ENCODE measurements at regions not wholly inside any gene's neighbourhood (a gene's known extent, or its start where the extent isn't known, plus 50 kb on each side); places are given as distances from the start of the nearest gene placed in this dataset.

- DNase-seq = no peak
- CTCF ChIA-PET = interaction anchor here (1.3 kb wide), 1 partner anchor 41 kb away, joined by 3 read pairs; no protein-coding TSS in a partner anchor
These were observed 81.0 kb upstream of the BCL11A start for GRCh38 chr2:60634438-60634837.

GRCh38 chr2:60641811-60642788, 88.6 kb upstream of the BCL11A start:
- no peak overlapping the region for H3K4me3 Mint-ChIP-seq
- no peaks in the 10 kb centered on the region for H3K9me3 Mint-ChIP-seq
- H3K4me1 Mint-ChIP-seq = no peaks in the 10 kb centered on the region
- H3K27me3 Mint-ChIP-seq = peaks cover 5% of the 10 kb centered on the region
- peak; percentile 29 for DNase-seq
- H3K27ac Mint-ChIP-seq = no peak overlapping the region
- CTCF ChIA-PET = interaction anchor here (1.0 to 4.3 kb wide), 5 partner anchors 13 to 336 kb away, joined by 3 to 18 read pairs (median 3); no protein-coding TSS in a partner anchor
- no peaks in the 10 kb centered on the region for H3K36me3 Mint-ChIP-seq

More at GRCh38 chr2:60634438-60634837, 81.0 kb upstream of the BCL11A start:
- H3K4me1 Mint-ChIP-seq = no peaks in the 10 kb centered on the region
- no peak overlapping the region for H3K27ac Mint-ChIP-seq
- H3K36me3 Mint-ChIP-seq = no peaks in the 10 kb centered on the region
- no peaks in the 10 kb centered on the region for H3K9me3 Mint-ChIP-seq
- peaks cover 11% of the 10 kb centered on the region for H3K27me3 Mint-ChIP-seq
- H3K4me3 Mint-ChIP-seq = no peak overlapping the region

- H3K4me1 Mint-ChIP-seq = no peaks in the 10 kb centered on the region
- no peak overlapping the region for H3K27ac Mint-ChIP-seq
- no peak for DNase-seq
- CTCF ChIA-PET = interaction anchor here (0.9 to 4.3 kb wide), 5 partner anchors 8 to 74 kb away, joined by 3 to 18 read pairs (median 3); no protein-coding TSS in a partner anchor
- H3K9me3 Mint-ChIP-seq = no peaks in the 10 kb centered on the region
- no peaks in the 10 kb centered on the region for H3K36me3 Mint-ChIP-seq
- H3K27me3 Mint-ChIP-seq = peaks cover 5% of the 10 kb centered on the region
- no peak overlapping the region for H3K4me3 Mint-ChIP-seq
These were observed 90.3 kb upstream of the BCL11A start for GRCh38 chr2:60643747-60644146.

- H3K4me1 Mint-ChIP-seq = no peaks in the 10 kb centered on the region
- H3K27me3 Mint-ChIP-seq = peaks cover 5% of the 10 kb centered on the region
- CTCF ChIA-PET = interaction anchor here (4.3 kb wide), 1 partner anchor 30 kb away, joined by 18 read pairs; no protein-coding TSS in a partner anchor
- H3K36me3 Mint-ChIP-seq = no peaks in the 10 kb centered on the region
- no peak overlapping the region for H3K27ac Mint-ChIP-seq
- H3K4me3 Mint-ChIP-seq = no peak overlapping the region
- no peak for DNase-seq
- H3K9me3 Mint-ChIP-seq = no peaks in the 10 kb centered on the region
These were observed 91.5 kb upstream of the BCL11A start for GRCh38 chr2:60644951-60645350.

GRCh38 chr2:60648191-60648590, 94.7 kb upstream of the BCL11A start:
- Mint-ChIP-seq H3K4me1 (no peaks in the 10 kb centered on the region), H3K27me3 (no peaks in the 10 kb centered on the region), H3K4me3 (no peak overlapping the region), H3K9me3 (no peaks in the 10 kb centered on the region), H3K27ac (no peak overlapping the region), H3K36me3 (no peaks in the 10 kb centered on the region)
- CTCF ChIA-PET = interaction anchor here (1.2 kb wide), 1 partner anchor 351 kb away, joined by 6 read pairs; no protein-coding TSS in a partner anchor
- DNase-seq = no peak

GRCh38 chr2:60649721-60650120, 96.3 kb upstream of the BCL11A start:
- no peaks in the 10 kb centered on the region for H3K4me1 Mint-ChIP-seq
- H3K9me3 Mint-ChIP-seq = no peaks in the 10 kb centered on the region
- H3K27ac Mint-ChIP-seq = no peak overlapping the region
- no peaks in the 10 kb centered on the region for H3K36me3 Mint-ChIP-seq
- H3K4me3 Mint-ChIP-seq = no peak overlapping the region
- H3K27me3 Mint-ChIP-seq = peaks cover 5% of the 10 kb centered on the region
- CTCF ChIA-PET = interaction anchor here (1.5 kb wide), 1 partner anchor 25 kb away, joined by 3 read pairs; no protein-coding TSS in a partner anchor
- DNase-seq = no peak

GRCh38 chr2:60652832-60653340, 99.4 kb upstream of the BCL11A start:
- H3K27me3 Mint-ChIP-seq = peaks cover 5% of the 10 kb centered on the region
- H3K36me3 Mint-ChIP-seq = no peaks in the 10 kb centered on the region
- CTCF ChIA-PET = interaction anchor here (1.1 kb wide), 1 partner anchor 9 kb away, joined by 3 read pairs; no protein-coding TSS in a partner anchor
- no peak overlapping the region for H3K27ac Mint-ChIP-seq
- no peak overlapping the region for H3K4me3 Mint-ChIP-seq
- H3K9me3 Mint-ChIP-seq = no peaks in the 10 kb centered on the region
- H3K4me1 Mint-ChIP-seq = no peaks in the 10 kb centered on the region
- DNase-seq = no peak

- DNase-seq = no peak
- Mint-ChIP-seq H3K4me1 (no peaks in the 10 kb centered on the region), H3K36me3 (no peaks in the 10 kb centered on the region), H3K27ac (no peak overlapping the region), H3K9me3 (no peaks in the 10 kb centered on the region), H3K27me3 (peaks cover 19% of the 10 kb centered on the region), H3K4me3 (no peak overlapping the region)
- CTCF ChIA-PET = interaction anchor here (1.3 kb wide), 1 partner anchor 15 kb away, joined by 5 read pairs; no protein-coding TSS in a partner anchor
These were observed 98.4 kb upstream of the PAPOLG start for GRCh38 chr2:60657673-60658072.

GRCh38 chr2:60659026-60659425, 97.0 kb upstream of the PAPOLG start:
- H3K36me3 Mint-ChIP-seq = no peaks in the 10 kb centered on the region
- H3K9me3 Mint-ChIP-seq = no peaks in the 10 kb centered on the region
- H3K4me1 Mint-ChIP-seq = no peaks in the 10 kb centered on the region
- CTCF ChIA-PET = interaction anchor here (1.4 kb wide), 1 partner anchor 16 kb away, joined by 3 read pairs; no protein-coding TSS in a partner anchor
- no peak overlapping the region for H3K27ac Mint-ChIP-seq
- no peak overlapping the region for H3K4me3 Mint-ChIP-seq
- no peak for DNase-seq
- H3K27me3 Mint-ChIP-seq = peaks cover 15% of the 10 kb centered on the region

- Mint-ChIP-seq H3K27me3 (peaks cover 14% of the 10 kb centered on the region), H3K4me3 (no peak overlapping the region), H3K4me1 (no peaks in the 10 kb centered on the region), H3K36me3 (no peaks in the 10 kb centered on the region), H3K9me3 (no peaks in the 10 kb centered on the region), H3K27ac (no peak overlapping the region)
- CTCF ChIA-PET = no interaction called here
- no peak for DNase-seq
These were observed 94.9 kb upstream of the PAPOLG start for GRCh38 chr2:60661073-60661738.

GRCh38 chr2:60662781-60663180, 93.3 kb upstream of the PAPOLG start:
- DNase-seq = no peak
- peaks cover 14% of the 10 kb centered on the region for H3K27me3 Mint-ChIP-seq
- H3K4me1 Mint-ChIP-seq = no peaks in the 10 kb centered on the region
- no peaks in the 10 kb centered on the region for H3K9me3 Mint-ChIP-seq
- H3K27ac Mint-ChIP-seq = no peak overlapping the region
- CTCF ChIA-PET = no interaction called here
- no peak overlapping the region for H3K4me3 Mint-ChIP-seq
- no peaks in the 10 kb centered on the region for H3K36me3 Mint-ChIP-seq

- CTCF ChIA-PET = interaction anchor here (0.6 to 1.7 kb wide), 4 partner anchors 10 to 111 kb away, joined by 3 to 4 read pairs (median 4); no protein-coding TSS in a partner anchor
- no peak for DNase-seq
- Mint-ChIP-seq H3K4me1 (no peaks in the 10 kb centered on the region), H3K9me3 (no peaks in the 10 kb centered on the region), H3K36me3 (no peaks in the 10 kb centered on the region), H3K27me3 (peaks cover 8% of the 10 kb centered on the region), H3K27ac (no peak overlapping the region), H3K4me3 (no peak overlapping the region)
These were observed 84.1 kb upstream of the PAPOLG start for GRCh38 chr2:60671966-60672365.

GRCh38 chr2:60674524-60675165, 81.4 kb upstream of the PAPOLG start:
- peak; percentile 87 for DNase-seq
- Mint-ChIP-seq H3K4me1 (no peaks in the 10 kb centered on the region), H3K9me3 (no peaks in the 10 kb centered on the region), H3K27me3 (peaks cover 20% of the 10 kb centered on the region), H3K27ac (no peak overlapping the region), H3K36me3 (no peaks in the 10 kb centered on the region), H3K4me3 (no peak overlapping the region)
- CTCF ChIA-PET = interaction anchor here (0.7 to 3.6 kb wide), 23 partner anchors 10 to 325 kb away, joined by 3 to 18 read pairs (median 4); no protein-coding TSS in a partner anchor

Measured in activated naive CD4-positive, alpha-beta T cell treated with anti-CD3 and anti-CD28 coated beads, Interleukin-2, amount 10 ng/mL, durations not matched to agents 7 days and 5 days (primary cell).